ENCODE measurements at regions not wholly inside any gene's neighbourhood (a gene's known extent, or its start where the extent isn't known, plus 50 kb on each side); places are given as distances from the start of the nearest gene placed in this dataset.
"Not testable (repeated sequence)": the region's sequence is repeated elsewhere in the genome, so short reads cannot be mapped to it uniquely, and the experiment has no call there.

DNA sequence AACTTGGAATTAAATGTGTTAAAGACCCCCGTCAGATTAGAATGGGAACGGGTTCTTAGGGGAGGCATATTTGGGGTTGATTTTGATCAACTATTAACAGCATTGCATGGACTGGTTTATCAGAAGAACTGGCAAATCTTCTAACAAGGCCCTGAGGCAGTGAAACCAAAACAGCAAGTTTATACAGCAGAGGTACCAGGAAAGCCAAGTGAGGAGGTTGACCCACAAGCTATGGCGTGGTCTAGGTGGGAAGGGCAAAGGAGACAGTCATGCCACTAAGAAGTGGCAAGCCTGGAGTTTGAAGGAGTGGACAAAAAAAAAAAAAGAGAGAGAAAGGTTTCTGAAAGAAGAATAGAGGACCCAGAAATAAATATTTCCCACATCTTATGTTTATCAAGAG is 187.0 kb downstream of the MREG start:
- Mint-ChIP-seq H3K36me3 (no peaks in the 10 kb centered on the region), H3K27me3 (no peaks in the 10 kb centered on the region), H3K9me3 (no peaks in the 10 kb centered on the region), H3K4me1 (peaks cover 0 to 5% (median 1%) of the 10 kb centered on the region in 3 donors), H3K27ac (no peak overlapping the region), H3K4me3 (no peak overlapping the region)
- ChIA-PET POLR2A (no interaction called here), CTCF (interaction anchor here in 1 of 2 donors (0.6 kb wide), 1 partner anchor 461 kb away, joined by 3 read pairs; no protein-coding TSS in a partner anchor)
- Histone ChIP-seq H3K27me3 (replicated peaks in 1 of 2; ENCODE audit: control insufficient read depth in 2 of 2, extremely low read depth in 1 of 2, insufficient read depth in 2 of 2, low read length in 1 of 2) (peaks cover 0 to 2% of the 10 kb centered on the region in 2 experiments), H3K4me3 (ENCODE audit: control insufficient read depth in 1 of 2, extremely low read depth in 1 of 2, low read length in 1 of 2) (no peak overlapping the region), H3K36me3 (ENCODE audit: control insufficient read depth in 2 of 2, extremely low read depth in 1 of 2, insufficient read depth in 1 of 2, low read length in 1 of 2) (no peaks in the 10 kb centered on the region), H3K4me1 (ENCODE audit: control insufficient read depth in 1 of 2, extremely low read depth in 1 of 2, insufficient read depth in 2 of 2, low read length in 2 of 2) (no peaks in the 10 kb centered on the region), H3K9me3 (no peaks in the 10 kb centered on the region), H3K27ac (ENCODE audit: low read length) (no peak overlapping the region)
- ATAC-seq (replicated peaks in 1 of 4), result no peak
- 80% methylated on average over 1 of the region's 3 CpGs for WGBS (ENCODE audit: insufficient coverage)
- no peak for DNase-seq

GRCh38 chr2:215825707-215826106 is 187.6 kb downstream of the MREG start:
- Histone ChIP-seq H3K36me3 (ENCODE audit: control insufficient read depth in 2 of 2, extremely low read depth in 1 of 2, insufficient read depth in 1 of 2, low read length in 1 of 2) (no peaks in the 10 kb centered on the region), H3K4me3 (ENCODE audit: control insufficient read depth in 1 of 2, extremely low read depth in 1 of 2, low read length in 1 of 2) (no peak overlapping the region), H3K27ac (ENCODE audit: low read length) (no peak overlapping the region), H3K4me1 (ENCODE audit: control insufficient read depth in 1 of 2, extremely low read depth in 1 of 2, insufficient read depth in 2 of 2, low read length in 2 of 2) (no peaks in the 10 kb centered on the region), H3K27me3 (replicated peaks in 1 of 2; ENCODE audit: control insufficient read depth in 2 of 2, extremely low read depth in 1 of 2, insufficient read depth in 2 of 2, low read length in 1 of 2) (peaks cover 0 to 2% of the 10 kb centered on the region in 2 experiments), H3K9me3 (no peaks in the 10 kb centered on the region)
- Mint-ChIP-seq H3K27me3 (no peaks in the 10 kb centered on the region), H3K9me3 (peaks cover 1 to 4% (median 3%) of the 10 kb centered on the region in 3 donors), H3K4me3 (no peak overlapping the region), H3K36me3 (peaks cover 2% of the 10 kb centered on the region), H3K4me1 (peaks cover 0 to 5% (median 1%) of the 10 kb centered on the region in 3 donors), H3K27ac (no peak overlapping the region)
- CTCF ChIA-PET, result no interaction called here
- POLR2A ChIA-PET, result no interaction called here
- ATAC-seq (replicated peaks in 1 of 4), result no peak
- DNase-seq, result no peak

DNA sequence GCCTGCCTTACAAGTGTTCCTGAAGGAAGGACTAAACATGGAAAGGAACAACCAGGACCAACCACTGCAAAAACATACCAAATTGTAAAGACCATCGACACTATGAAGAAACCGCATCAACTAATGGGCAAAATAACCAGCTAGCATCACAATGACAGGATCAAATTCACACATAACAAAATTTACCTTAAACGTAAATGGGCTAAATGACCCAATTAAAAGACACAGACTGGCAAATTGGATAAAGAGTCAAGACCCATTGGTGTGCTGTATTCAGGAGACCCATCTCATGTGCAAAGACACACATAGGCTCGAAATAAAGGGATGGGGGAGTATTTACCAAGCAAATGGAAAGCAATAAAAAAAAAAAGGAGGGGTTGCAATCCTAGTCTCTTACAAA is 192.1 kb downstream of the MREG start:
- DNase-seq; H3K36me3 ChIP-seq (ENCODE audit: control insufficient read depth in 2 of 2, extremely low read depth in 1 of 2, insufficient read depth in 1 of 2, low read length in 1 of 2); H3K9me3 Mint-ChIP-seq; H3K36me3 Mint-ChIP-seq; H3K4me3 ChIP-seq (ENCODE audit: control insufficient read depth in 1 of 2, extremely low read depth in 1 of 2, low read length in 1 of 2); POLR2A ChIA-PET; H3K4me3 Mint-ChIP-seq; H3K27me3 ChIP-seq (replicated peaks in 1 of 2; ENCODE audit: control insufficient read depth in 2 of 2, extremely low read depth in 1 of 2, insufficient read depth in 2 of 2, low read length in 1 of 2); H3K9me3 ChIP-seq; H3K27ac Mint-ChIP-seq; H3K27ac ChIP-seq (ENCODE audit: low read length); H3K4me1 ChIP-seq (ENCODE audit: control insufficient read depth in 1 of 2, extremely low read depth in 1 of 2, insufficient read depth in 2 of 2, low read length in 2 of 2); H3K4me1 Mint-ChIP-seq; ATAC-seq (replicated peaks in 1 of 4): not testable (repeated sequence)
- WGBS (ENCODE audit: insufficient coverage), result no CpG with 5 or more reads among the region's 4 CpGs
- H3K27me3 Mint-ChIP-seq, result peaks cover 8 to 23% of the 10 kb centered on the region in 2 donors
- CTCF ChIA-PET, result interaction anchor here in 1 of 2 donors (0.6 kb wide), 1 partner anchor 90 kb away, joined by 3 read pairs; no protein-coding TSS in a partner anchor

- ATAC-seq (replicated peaks in 1 of 4); H3K36me3 Mint-ChIP-seq: not testable (repeated sequence)
Observed at GRCh38 chr2:215819713-215820112, 193.6 kb downstream of the MREG start.

DNA sequence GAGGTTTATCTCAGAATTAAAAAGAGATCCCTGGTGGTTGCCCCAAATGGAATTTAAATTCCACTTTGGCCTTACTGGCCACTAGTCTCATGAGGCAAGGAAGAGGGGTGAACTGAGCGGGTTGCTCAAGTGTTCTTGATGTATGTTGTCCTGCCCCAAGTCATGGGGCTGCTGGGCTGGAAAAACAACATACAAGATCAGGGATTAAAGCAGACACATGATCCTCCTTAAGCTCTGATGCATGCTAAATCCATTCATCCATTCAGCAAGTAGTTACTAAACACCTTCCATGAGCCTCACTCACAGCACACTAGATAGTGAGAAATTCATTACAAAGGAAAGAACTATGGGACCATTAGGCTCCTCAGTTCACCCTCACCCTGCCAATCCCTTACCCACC is 196.3 kb downstream of the MREG start:
- H3K27me3 ChIP-seq (replicated peaks in 1 of 2; ENCODE audit: control insufficient read depth in 2 of 2, extremely low read depth in 1 of 2, insufficient read depth in 2 of 2, low read length in 1 of 2), result peaks cover 0 to 8% of the 10 kb centered on the region in 2 experiments
- no peak overlapping the region for H3K27ac Mint-ChIP-seq
- H3K4me1 Mint-ChIP-seq, result peaks cover 2 to 8% (median 3%) of the 10 kb centered on the region in 3 donors
- no peaks in the 10 kb centered on the region for H3K36me3 ChIP-seq (ENCODE audit: control insufficient read depth in 2 of 2, extremely low read depth in 1 of 2, insufficient read depth in 1 of 2, low read length in 1 of 2)
- H3K27me3 Mint-ChIP-seq, result peaks cover 11 to 23% of the 10 kb centered on the region in 2 donors
- peaks cover under 1 to 1% of the 10 kb centered on the region in 2 experiments for H3K4me1 ChIP-seq (ENCODE audit: control insufficient read depth in 1 of 2, extremely low read depth in 1 of 2, insufficient read depth in 2 of 2, low read length in 2 of 2)
- H3K9me3 Mint-ChIP-seq, result peaks cover 6 to 7% (median 7%) of the 10 kb centered on the region in 3 donors
- CTCF ChIA-PET, result no interaction called here
- H3K4me3 ChIP-seq (ENCODE audit: control insufficient read depth in 1 of 2, extremely low read depth in 1 of 2, low read length in 1 of 2), result no peak overlapping the region
- WGBS (ENCODE audit: insufficient coverage), result 60% methylated on average over 1 of the region's 1 CpG
- DNase-seq (no peak), ATAC-seq (replicated peaks in 1 of 4) (no peak)
- no peaks in the 10 kb centered on the region for H3K9me3 ChIP-seq
- POLR2A ChIA-PET, result no interaction called here
- no peak overlapping the region for H3K4me3 Mint-ChIP-seq
- peaks cover 6% of the 10 kb centered on the region for H3K36me3 Mint-ChIP-seq
- H3K27ac ChIP-seq (ENCODE audit: low read length), result no peak overlapping the region

More at GRCh38 chr2:215819713-215820112, 193.6 kb downstream of the MREG start:
- H3K4me1 Mint-ChIP-seq; H3K27ac Mint-ChIP-seq; H3K4me3 ChIP-seq (ENCODE audit: control insufficient read depth in 1 of 2, extremely low read depth in 1 of 2, low read length in 1 of 2); H3K9me3 Mint-ChIP-seq; H3K4me1 ChIP-seq (ENCODE audit: control insufficient read depth in 1 of 2, extremely low read depth in 1 of 2, insufficient read depth in 2 of 2, low read length in 2 of 2); DNase-seq; H3K27me3 ChIP-seq (replicated peaks in 1 of 2; ENCODE audit: control insufficient read depth in 2 of 2, extremely low read depth in 1 of 2, insufficient read depth in 2 of 2, low read length in 1 of 2); H3K27ac ChIP-seq (ENCODE audit: low read length); H3K9me3 ChIP-seq; POLR2A ChIA-PET; H3K36me3 ChIP-seq (ENCODE audit: control insufficient read depth in 2 of 2, extremely low read depth in 1 of 2, insufficient read depth in 1 of 2, low read length in 1 of 2); H3K4me3 Mint-ChIP-seq: not testable (repeated sequence)
- 87% methylated on average over 3 of the region's 3 CpGs for WGBS (ENCODE audit: insufficient coverage)
- peaks cover 10 to 23% of the 10 kb centered on the region in 2 donors for H3K27me3 Mint-ChIP-seq
- CTCF ChIA-PET, result interaction anchor here in 1 of 2 donors (0.6 kb wide), 1 partner anchor 322 kb away, joined by 4 read pairs; no protein-coding TSS in a partner anchor

GRCh38 chr2:215816424-215816823 is 196.9 kb downstream of the MREG start:
- H3K4me1 ChIP-seq (ENCODE audit: control insufficient read depth in 1 of 2, extremely low read depth in 1 of 2, insufficient read depth in 2 of 2, low read length in 2 of 2), result peaks cover 6 to 7% of the 10 kb centered on the region in 2 experiments
- CTCF ChIA-PET, result no interaction called here
- ATAC-seq (replicated peaks in 1 of 4), result no peak
- H3K27me3 ChIP-seq (replicated peaks in 1 of 2; ENCODE audit: control insufficient read depth in 2 of 2, extremely low read depth in 1 of 2, insufficient read depth in 2 of 2, low read length in 1 of 2), result peaks cover 0 to 8% of the 10 kb centered on the region in 2 experiments
- Mint-ChIP-seq H3K27ac (no peak overlapping the region), H3K27me3 (peaks cover 11 to 23% of the 10 kb centered on the region in 2 donors), H3K9me3 (peaks cover 6 to 7% (median 7%) of the 10 kb centered on the region in 3 donors), H3K36me3 (peaks cover 6% of the 10 kb centered on the region), H3K4me1 (peaks cover 9 to 15% (median 9%) of the 10 kb centered on the region in 3 donors), H3K4me3 (no peak overlapping the region)
- no peak overlapping the region for H3K4me3 ChIP-seq (ENCODE audit: control insufficient read depth in 1 of 2, extremely low read depth in 1 of 2, low read length in 1 of 2)
- H3K9me3 ChIP-seq, result no peaks in the 10 kb centered on the region
- H3K36me3 ChIP-seq (ENCODE audit: control insufficient read depth in 2 of 2, extremely low read depth in 1 of 2, insufficient read depth in 1 of 2, low read length in 1 of 2), result no peaks in the 10 kb centered on the region
- POLR2A ChIA-PET, result no interaction called here
- no peak for DNase-seq
- 100% methylated on average over 1 of the region's 5 CpGs for WGBS (ENCODE audit: insufficient coverage)
- H3K27ac ChIP-seq (ENCODE audit: low read length), result no peak overlapping the region

- no peaks in the 10 kb centered on the region for H3K36me3 ChIP-seq (ENCODE audit: control insufficient read depth in 2 of 2, extremely low read depth in 1 of 2, insufficient read depth in 1 of 2, low read length in 1 of 2)
- peaks cover 13 to 19% (median 14%) of the 10 kb centered on the region in 3 donors for H3K4me1 Mint-ChIP-seq
- peaks cover 0 to 8% of the 10 kb centered on the region in 2 experiments for H3K27me3 ChIP-seq (replicated peaks in 1 of 2; ENCODE audit: control insufficient read depth in 2 of 2, extremely low read depth in 1 of 2, insufficient read depth in 2 of 2, low read length in 1 of 2)
- no peak for DNase-seq
- ATAC-seq (replicated peaks in 1 of 4), result no peak
- POLR2A ChIA-PET, result no interaction called here
- H3K27me3 Mint-ChIP-seq, result peaks cover 11 to 23% of the 10 kb centered on the region in 2 donors
- H3K9me3 Mint-ChIP-seq, result peaks cover 5 to 7% (median 6%) of the 10 kb centered on the region in 3 donors
- WGBS (ENCODE audit: insufficient coverage), result 70% methylated on average over 2 of the region's 2 CpGs
- CTCF ChIA-PET, result no interaction called here
- H3K27ac ChIP-seq (ENCODE audit: low read length), result no peak overlapping the region
- no peak overlapping the region for H3K27ac Mint-ChIP-seq
- H3K9me3 ChIP-seq, result no peaks in the 10 kb centered on the region
- peaks cover 6% of the 10 kb centered on the region for H3K36me3 Mint-ChIP-seq
- peaks cover 9 to 11% of the 10 kb centered on the region in 2 experiments for H3K4me1 ChIP-seq (ENCODE audit: control insufficient read depth in 1 of 2, extremely low read depth in 1 of 2, insufficient read depth in 2 of 2, low read length in 2 of 2)
- no peak overlapping the region for H3K4me3 ChIP-seq (ENCODE audit: control insufficient read depth in 1 of 2, extremely low read depth in 1 of 2, low read length in 1 of 2)
- no peak overlapping the region for H3K4me3 Mint-ChIP-seq
Observed at GRCh38 chr2:215815960-215816359, 197.4 kb downstream of the MREG start.

Data from T-cell (primary cell).